ENCODE measurements at regions not wholly inside any gene's neighbourhood (a gene's known extent, or its start where the extent isn't known, plus 50 kb on each side); places are given as distances from the start of the nearest gene placed in this dataset.

DNA sequence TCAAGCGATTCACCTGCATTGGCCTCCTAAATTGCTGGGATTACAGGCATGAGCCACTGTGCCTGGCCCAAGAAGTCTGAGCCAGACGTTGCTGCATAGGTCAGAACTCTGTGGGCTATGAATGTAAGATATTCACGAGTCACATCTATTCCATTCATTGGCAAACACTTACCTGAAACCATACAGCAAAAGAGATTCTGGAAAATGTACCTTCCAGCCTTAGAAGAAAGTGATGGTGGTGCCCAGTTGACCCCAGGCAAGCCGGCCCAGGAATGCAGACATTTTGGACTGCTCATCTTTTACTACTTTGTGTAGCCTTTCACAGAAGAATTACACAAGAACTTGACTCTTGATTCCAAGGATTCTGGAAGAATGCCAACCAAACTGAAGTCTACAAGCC lies 135.6 kb upstream of the N4BP1 start:
- no peak for ATAC-seq (ENCODE audit: low read depth)
- H2AFZ ChIP-seq (ENCODE audit: insufficient read depth, low read depth, low read length, poor library complexity, severe bottlenecking) = no peak overlapping the region
- H3K36me3 ChIP-seq (replicated peaks in 1 of 2; ENCODE audit: control extremely low read depth in 1 of 2, control insufficient read depth in 1 of 2, extremely low read depth in 1 of 2, insufficient read depth in 2 of 2, low read length in 1 of 2) = no peaks in the 10 kb centered on the region
- H3K27me3 ChIP-seq (replicated peaks in 1 of 4; ENCODE audit: control extremely low read depth in 1 of 4, control insufficient read depth in 3 of 4, insufficient read depth in 4 of 4, low read length in 3 of 4) = no peaks in the 10 kb centered on the region
- no peaks in the 10 kb centered on the region for H4K20me1 ChIP-seq (ENCODE audit: control insufficient read depth, insufficient read depth, low read length, poor library complexity, severe bottlenecking)
- ChIA-PET POLR2A (no interaction called here), CTCF (no interaction called here)
- Mint-ChIP-seq H3K27ac (no peak overlapping the region), H3K27me3 (no peaks in the 10 kb centered on the region), H3K9me3 (ENCODE audit: insufficient read depth) (peaks cover 7% of the 10 kb centered on the region), H3K4me3 (no peak overlapping the region), H3K4me1 (no peaks in the 10 kb centered on the region)
- intact Hi-C loops (cut with micrococcal nuclease) = no loop called here
- no peaks in the 10 kb centered on the region for H3K4me1 ChIP-seq (ENCODE audit: control insufficient read depth in 2 of 2, insufficient read depth in 2 of 2, low read length in 2 of 2)
- H3K79me2 ChIP-seq (ENCODE audit: control insufficient read depth, insufficient read depth, low read length) = no peaks in the 10 kb centered on the region
- no peak overlapping the region for H3K9ac ChIP-seq (ENCODE audit: low read length)
- no peak overlapping the region for H3K27ac ChIP-seq (ENCODE audit: low read length in 2 of 2)
- H3K4me3 ChIP-seq (ENCODE audit: control extremely low read depth in 1 of 5, extremely low read depth in 1 of 5, insufficient read depth in 1 of 5, low read depth in 2 of 5, low read length in 4 of 5) = no peak overlapping the region
- H3K9me3 ChIP-seq (ENCODE audit: control extremely low read depth in 1 of 3, control insufficient read depth in 2 of 3, insufficient read depth in 1 of 3, low read length in 2 of 3) = peaks cover 0 to 2% (median 0%) of the 10 kb centered on the region in 3 donors
- TF ChIP-seq EZH2 (IDR thresholded peaks at IDR 0.05; ENCODE audit: borderline replicate concordance, insufficient read depth, low read depth, low read length, poor library complexity, severe bottlenecking) = no peak
- TF ChIP-seq, protein P1, sequence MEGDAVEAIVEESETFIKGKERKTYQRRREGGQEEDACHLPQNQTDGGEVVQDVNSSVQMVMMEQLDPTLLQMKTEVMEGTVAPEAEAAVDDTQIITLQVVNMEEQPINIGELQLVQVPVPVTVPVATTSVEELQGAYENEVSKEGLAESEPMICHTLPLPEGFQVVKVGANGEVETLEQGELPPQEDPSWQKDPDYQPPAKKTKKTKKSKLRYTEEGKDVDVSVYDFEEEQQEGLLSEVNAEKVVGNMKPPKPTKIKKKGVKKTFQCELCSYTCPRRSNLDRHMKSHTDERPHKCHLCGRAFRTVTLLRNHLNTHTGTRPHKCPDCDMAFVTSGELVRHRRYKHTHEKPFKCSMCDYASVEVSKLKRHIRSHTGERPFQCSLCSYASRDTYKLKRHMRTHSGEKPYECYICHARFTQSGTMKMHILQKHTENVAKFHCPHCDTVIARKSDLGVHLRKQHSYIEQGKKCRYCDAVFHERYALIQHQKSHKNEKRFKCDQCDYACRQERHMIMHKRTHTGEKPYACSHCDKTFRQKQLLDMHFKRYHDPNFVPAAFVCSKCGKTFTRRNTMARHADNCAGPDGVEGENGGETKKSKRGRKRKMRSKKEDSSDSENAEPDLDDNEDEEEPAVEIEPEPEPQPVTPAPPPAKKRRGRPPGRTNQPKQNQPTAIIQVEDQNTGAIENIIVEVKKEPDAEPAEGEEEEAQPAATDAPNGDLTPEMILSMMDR (IDR thresholded peaks at IDR 0.05) = no peak
- WGBS (ENCODE audit: insufficient coverage) = 90% methylated on average over 2 of the region's 4 CpGs
- no peak for DNase-seq
- H3K4me2 ChIP-seq (replicated peaks; ENCODE audit: low read depth, low read length, poor library complexity, severe bottlenecking) = no peak overlapping the region

- Histone ChIP-seq H3K79me2 (ENCODE audit: control insufficient read depth, insufficient read depth, low read length) (no peaks in the 10 kb centered on the region), H3K27ac (ENCODE audit: low read length in 2 of 2) (no peak overlapping the region), H3K4me3 (ENCODE audit: control extremely low read depth in 1 of 5, extremely low read depth in 1 of 5, insufficient read depth in 1 of 5, low read depth in 2 of 5, low read length in 4 of 5) (no peak overlapping the region), H3K27me3 (replicated peaks in 1 of 4; ENCODE audit: control extremely low read depth in 1 of 4, control insufficient read depth in 3 of 4, insufficient read depth in 4 of 4, low read length in 3 of 4) (no peaks in the 10 kb centered on the region), H3K9me3 (ENCODE audit: control extremely low read depth in 1 of 3, control insufficient read depth in 2 of 3, insufficient read depth in 1 of 3, low read length in 2 of 3) (peaks cover 0 to 2% (median 0%) of the 10 kb centered on the region in 3 donors), H4K20me1 (ENCODE audit: control insufficient read depth, insufficient read depth, low read length, poor library complexity, severe bottlenecking) (no peaks in the 10 kb centered on the region), H3K36me3 (replicated peaks in 1 of 2; ENCODE audit: control extremely low read depth in 1 of 2, control insufficient read depth in 1 of 2, extremely low read depth in 1 of 2, insufficient read depth in 2 of 2, low read length in 1 of 2) (no peaks in the 10 kb centered on the region), H3K9ac (ENCODE audit: low read length) (no peak overlapping the region), H3K4me1 (ENCODE audit: control insufficient read depth in 2 of 2, insufficient read depth in 2 of 2, low read length in 2 of 2) (no peaks in the 10 kb centered on the region), H3K4me2 (replicated peaks; ENCODE audit: low read depth, low read length, poor library complexity, severe bottlenecking) (no peak overlapping the region), H2AFZ (ENCODE audit: insufficient read depth, low read depth, low read length, poor library complexity, severe bottlenecking) (no peak overlapping the region)
- POLR2A ChIA-PET = no interaction called here
- TF ChIP-seq, protein P1 (IDR thresholded peaks at IDR 0.05) = no peak
- no peak for TF ChIP-seq EZH2 (IDR thresholded peaks at IDR 0.05; ENCODE audit: borderline replicate concordance, insufficient read depth, low read depth, low read length, poor library complexity, severe bottlenecking)
- CTCF ChIA-PET = no interaction called here
- no peaks in the 10 kb centered on the region for H3K4me1 Mint-ChIP-seq
- intact Hi-C loops (cut with micrococcal nuclease) = no loop called here
- 24% methylated on average over 3 of the region's 6 CpGs for WGBS (ENCODE audit: insufficient coverage)
- H3K9me3 Mint-ChIP-seq (ENCODE audit: insufficient read depth) = peaks cover 9% of the 10 kb centered on the region
- DNase-seq (no peak), ATAC-seq (ENCODE audit: low read depth) (no peak)
- no peak overlapping the region for H3K27ac Mint-ChIP-seq
- H3K27me3 Mint-ChIP-seq = peaks cover 3% of the 10 kb centered on the region
- H3K4me3 Mint-ChIP-seq = no peak overlapping the region
Observed at GRCh38 chr16:48740964-48741363, 131.0 kb upstream of the N4BP1 start.

Measured in B cell (primary cell).